GM19395 (cell line): ENCODE measurements at regions not wholly inside any gene's neighbourhood (a gene's known extent, or its start where the extent isn't known, plus 50 kb on each side); places are given as distances from the start of the nearest gene placed in this dataset.
"Not testable (repeated sequence)": the region's sequence is repeated elsewhere in the genome, so short reads cannot be mapped to it uniquely, and the experiment has no call there.

Experiments
- ATAC-seq: cut with Tn5 transposase; IDR thresholded peaks from one replicate; pipeline ENCODE4 v1.9.1; 2021; ENCODE audit warnings: mild to moderate bottlenecking, moderate library complexity; ENCODE audit not compliant: unreplicated experiment

DNA sequence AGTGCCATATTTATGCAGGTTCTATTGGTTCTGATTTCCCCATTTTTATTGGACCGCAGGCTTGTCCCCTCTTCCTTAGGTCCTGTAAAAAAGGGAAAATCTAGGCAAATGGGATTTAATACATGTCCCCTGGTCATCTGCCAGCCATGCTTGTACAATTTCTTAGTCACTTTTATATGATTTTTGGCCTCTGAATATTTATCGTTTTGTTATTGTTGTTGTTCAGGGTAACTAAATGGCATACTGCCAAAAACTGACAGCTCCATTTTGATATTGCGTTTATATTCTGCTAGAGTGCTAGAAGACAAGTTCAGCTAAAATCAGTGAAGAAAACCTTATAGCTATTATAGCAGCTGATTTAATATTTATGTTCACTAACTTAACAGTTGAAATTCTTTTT is 770.2 kb upstream of the FAM174A start:
- ATAC-seq, result no peak

DNA sequence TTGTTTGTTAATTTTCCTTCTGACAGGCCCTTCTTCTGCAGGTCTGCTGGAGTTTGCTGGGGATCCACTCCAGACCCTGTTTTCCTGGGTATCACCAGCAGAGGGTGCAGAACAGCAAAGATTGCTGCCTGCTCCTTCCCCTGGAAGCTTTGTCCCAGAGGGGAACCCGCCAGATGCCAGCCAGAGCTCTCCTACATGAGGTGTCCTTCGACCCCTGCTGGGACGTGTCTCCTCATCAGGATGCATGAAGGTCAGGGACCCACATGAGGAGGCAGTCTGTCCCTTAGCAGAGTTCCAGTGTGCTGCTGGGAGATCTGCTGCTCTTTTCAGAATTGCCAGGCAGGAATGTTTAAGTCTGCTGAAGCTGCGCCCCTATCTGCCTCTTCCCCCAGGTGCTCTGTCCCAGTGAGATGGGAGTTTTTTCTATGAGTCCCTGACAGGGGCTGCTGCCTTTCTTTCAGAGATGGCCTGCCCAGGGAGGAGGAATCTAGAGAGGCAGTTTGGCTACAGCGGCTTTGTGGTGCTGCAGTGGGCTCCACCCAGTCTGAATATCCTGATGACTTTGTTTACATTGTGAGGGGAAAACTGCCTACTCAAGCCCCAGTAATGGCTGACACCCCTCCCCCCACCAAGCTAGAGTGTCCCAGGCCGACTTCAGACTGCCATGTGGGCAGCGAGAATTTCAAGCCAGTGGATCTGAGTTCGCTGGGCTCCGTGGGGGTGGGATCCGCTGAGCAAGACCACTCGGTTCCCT is 772.0 kb upstream of the FAM174A start:
- ATAC-seq, result no peak

DNA sequence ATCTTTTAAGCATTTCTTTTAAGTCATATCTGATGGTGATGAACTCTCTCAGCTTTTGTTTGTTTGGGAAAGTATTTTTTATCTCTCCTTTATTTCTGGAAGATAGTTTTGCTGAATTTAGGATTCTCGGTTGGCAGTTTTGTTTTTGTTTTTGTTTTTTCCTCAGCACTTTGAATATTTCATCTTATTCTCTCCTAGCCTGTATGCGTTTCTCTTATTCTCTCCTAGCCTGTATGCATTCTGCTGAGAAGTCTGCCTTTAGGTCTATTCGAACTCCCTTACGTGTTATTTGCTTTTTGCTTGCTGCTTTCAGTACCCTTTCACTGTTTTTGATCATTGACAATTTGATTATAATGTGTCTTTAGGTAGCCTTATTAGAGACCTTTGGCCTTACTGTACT is 787.8 kb upstream of the FAM174A start:
- no peak for ATAC-seq

DNA sequence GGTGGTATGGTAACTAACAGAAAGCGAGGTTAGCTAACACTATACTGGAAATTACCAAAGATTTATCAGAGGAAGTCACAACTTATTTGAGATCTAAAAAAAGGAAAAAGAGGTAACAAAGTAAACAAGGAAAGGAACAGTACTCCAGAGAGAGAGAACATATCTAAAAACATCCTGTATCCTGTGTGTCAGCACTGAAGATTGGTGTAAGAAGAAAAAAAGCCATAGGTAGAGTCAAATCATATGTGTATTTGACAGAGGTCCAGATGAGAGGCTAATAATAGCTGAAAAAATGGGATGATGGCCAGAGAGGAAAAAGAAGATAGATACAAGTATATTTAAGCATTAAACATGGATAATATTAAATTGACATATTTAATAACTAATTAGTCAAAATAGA is 802.0 kb upstream of the FAM174A start:
- ATAC-seq, result not testable (repeated sequence)

DNA sequence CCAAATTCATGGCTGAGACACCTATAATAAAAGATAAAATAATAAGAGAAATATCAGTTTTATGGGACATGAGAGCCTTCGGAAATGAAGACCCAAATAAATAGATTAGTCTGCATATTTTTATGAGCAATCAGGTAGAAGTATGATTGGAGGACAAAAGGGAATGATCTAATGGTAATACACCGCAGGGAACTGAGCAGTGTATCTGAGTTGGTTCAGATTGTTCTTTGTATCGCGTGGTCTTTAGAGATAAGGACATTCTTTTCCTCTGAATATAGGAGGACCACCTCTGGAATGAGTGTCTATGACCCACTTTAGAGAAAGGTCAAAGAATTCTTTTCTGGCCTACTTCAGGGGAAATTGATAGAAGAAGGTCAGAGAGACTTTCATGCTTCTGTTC is 801.8 kb upstream of the CHD1 start:
- ATAC-seq, result not testable (repeated sequence)

DNA sequence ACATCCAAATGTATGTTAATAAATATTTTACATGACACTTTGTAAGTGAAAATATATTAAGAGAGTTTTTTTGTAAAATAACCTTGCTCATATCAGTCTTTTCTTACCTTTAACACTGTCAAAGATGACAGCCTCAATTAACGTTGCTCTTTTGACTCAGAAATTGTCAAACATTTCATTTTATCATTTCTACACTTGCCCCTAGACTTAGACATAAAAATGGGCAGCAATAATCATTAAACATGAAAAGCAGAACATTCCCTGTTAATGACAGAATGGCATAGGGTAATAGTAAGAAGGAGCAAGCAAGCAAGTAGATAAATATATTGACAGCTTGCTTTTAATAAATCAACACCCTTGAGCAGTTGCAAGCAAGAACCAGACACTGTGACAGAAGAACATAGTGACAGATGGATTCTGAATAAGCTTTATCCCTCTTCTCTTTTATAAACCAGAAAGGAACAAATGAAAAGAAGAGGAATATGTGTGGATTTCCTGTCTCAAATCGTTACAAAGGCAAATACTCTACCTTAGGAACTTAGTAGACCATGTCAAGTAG is 796.0 kb upstream of the CHD1 start:
- no peak for ATAC-seq

DNA sequence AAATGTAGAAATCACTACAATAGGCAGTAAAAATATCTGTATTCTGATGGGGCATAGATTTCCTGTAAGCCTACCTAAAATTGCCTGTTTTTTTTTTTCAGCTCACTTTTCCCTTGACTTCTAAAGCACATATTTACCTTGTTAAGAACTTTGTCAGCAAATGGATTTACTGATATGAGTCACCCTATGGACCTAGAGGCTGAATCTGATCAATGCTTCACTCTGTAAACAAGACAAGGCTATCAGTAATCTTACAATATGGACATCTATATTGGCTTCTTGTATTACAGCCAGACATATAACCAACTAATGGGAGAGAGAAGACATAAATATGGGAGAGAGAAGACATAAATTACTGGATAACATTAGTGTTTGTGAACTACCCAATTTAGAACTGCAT is 792.7 kb upstream of the CHD1 start:
- no peak for ATAC-seq

DNA sequence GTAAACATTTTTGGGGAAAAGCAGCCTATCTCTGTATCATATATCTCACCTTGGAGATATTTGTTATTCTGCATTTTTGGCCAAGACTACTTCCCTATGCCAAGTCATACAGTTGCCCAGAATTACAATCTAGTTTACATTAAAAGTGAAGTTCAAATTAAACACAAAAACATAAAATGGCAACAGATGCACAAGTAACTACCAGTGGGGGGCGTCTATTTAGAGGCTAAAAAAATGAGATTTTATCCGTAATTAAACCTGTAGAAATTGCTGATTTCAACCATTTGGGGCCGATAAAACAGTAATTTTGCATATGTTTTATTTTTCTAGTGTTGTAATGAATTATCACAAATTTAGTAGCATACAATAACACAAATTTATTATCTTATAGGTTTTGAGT is 787.1 kb upstream of the CHD1 start:
- no peak for ATAC-seq

DNA sequence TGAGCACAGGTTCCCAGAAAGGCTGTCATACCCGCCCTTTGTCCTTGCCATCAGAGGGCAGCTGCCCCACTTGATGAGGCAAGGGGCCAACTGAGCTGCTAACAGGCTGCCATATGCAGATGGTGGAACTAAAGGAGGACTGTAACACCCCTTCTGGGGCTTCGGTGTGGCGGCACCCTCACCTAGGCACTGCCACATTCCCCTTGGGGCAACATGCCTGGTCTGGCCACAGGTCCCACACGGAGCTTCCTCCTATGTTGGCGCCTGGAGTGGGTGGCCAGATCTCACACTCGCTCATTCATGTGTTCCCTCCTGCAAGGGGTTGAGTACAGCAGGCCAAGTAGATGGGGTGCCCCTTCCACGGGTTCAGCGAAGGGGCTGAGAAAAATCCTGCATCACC is 777.4 kb upstream of the CHD1 start:
- ATAC-seq, result no peak

DNA sequence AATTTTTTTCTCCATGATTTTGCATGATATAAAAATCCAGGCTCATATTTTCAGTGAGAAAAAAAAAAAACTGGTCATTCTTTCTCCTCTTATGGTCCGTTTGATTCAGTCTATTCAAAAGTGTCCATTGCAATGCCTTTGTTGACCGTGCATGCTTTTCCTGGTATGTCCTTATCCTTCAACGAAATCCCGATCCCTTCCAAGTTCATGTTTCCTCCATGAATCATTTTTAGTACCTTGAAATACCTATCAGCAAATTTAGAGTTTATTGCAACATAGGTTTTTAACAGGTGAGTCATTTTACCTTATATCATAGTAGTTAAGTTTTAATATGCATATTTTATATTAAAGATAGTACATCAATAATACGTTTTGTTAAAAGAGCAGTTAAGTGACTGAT is 773.8 kb upstream of the CHD1 start:
- ATAC-seq, result no peak

DNA sequence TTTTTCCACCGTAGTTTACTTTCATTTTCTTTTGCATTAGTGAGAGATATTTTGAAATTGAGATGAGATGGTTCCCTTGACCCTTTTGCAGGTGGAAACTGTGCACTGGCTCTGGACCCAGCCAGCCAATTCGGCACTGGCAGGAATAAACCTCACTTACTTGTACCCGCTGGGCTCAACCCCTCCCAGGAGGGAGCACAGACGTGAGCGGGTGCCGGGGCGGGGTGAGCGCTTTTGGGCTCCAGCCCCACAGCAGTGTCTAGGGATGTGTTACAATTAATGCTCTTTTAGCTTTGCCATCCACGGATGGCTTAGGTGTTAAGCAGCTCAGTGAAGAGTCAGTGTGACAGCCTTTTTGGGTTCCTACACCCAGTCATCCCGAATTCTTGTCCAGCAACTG is 766.1 kb upstream of the CHD1 start:
- ATAC-seq, result no peak

DNA sequence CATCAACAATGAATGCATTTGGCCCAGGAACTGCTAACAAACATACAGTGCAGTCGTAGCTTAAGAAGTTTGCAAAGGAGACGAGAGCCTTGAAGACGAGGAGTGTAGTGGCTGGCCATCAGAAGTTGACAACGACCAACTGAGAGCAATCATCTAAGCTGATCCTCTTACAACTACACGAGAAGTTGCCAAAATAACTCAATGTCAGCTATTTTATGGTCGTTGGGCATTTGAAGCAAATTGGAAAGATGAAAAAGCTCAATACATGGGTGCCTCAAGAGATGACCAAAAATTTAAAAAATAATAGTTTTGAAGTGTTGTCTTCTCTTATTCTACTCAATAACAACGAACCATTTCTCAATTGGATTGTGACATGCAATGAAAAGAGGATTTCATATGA is 757.7 kb upstream of the CHD1 start:
- no peak for ATAC-seq

DNA sequence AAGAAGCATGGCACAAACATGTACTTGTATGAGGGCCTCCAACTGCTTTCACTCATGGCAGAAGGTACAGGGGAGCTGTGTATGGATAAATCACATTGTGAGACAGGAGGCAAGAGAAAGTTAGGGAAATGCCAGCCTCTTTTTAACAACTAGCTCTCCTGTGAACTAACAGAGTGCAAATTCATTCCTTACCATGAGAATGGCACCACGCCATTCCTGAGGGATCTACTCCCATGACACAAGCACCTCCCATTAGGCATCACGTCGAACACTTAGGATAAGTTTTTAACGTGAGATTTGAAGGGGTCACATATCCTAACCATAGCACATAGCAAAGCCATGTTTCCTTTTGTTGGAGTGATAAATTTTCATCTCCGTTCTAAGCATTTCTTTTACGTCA is 747.2 kb upstream of the CHD1 start:
- no peak for ATAC-seq

DNA sequence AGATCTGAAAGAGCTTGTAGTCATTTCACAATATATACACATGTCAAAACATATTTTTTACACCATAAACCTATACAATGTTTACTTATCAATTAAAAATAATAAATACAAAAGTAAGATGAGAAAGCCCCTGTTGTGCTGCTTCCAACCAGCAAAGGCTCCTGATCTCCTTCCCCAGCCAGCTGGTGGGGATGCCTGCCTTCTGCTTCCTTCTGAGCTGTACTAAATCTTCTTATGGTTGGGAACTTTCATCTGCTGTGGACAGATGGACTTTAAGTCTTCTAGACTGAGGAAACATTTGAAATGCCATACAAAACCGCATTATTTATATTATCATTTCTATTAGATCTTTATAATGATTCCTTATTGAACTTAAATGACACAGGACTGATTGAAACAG is 745.3 kb upstream of the CHD1 start:
- ATAC-seq, result no peak

DNA sequence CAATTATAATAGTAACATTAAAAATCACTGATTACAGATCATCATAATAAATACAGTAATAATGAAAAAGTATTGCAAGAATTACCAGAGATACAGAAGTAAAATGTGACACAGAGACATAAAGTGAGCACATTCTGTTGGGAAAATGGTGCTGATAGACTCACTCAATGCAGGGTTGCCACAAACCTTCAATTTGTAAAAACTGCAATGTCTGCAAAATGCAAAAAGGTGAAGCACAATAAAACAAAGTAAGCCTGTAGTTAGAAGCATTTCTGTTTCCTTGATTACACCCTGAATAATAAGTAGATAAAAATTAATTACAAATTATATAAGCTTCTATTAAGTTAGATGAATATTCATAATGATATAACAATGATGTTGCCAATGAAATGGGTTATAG is 736.2 kb upstream of the CHD1 start:
- ATAC-seq, result no peak

DNA sequence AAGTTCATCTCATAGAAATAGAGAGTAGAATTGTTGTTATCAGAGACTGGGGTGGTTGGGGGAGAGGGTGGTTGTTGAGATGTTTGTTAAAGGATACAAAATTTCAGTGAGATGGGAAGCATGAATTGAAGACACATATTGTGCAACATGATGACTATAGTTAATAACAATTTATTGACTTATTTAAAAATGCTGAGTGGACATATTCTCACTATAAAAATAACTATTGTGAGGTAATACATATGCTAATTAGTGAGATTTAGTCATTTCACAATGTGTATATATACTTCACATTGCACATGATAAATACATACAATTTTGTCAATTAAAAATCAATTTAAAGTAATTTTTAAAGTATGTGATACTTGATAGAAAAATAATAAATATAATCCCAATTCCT is 722.5 kb upstream of the CHD1 start:
- ATAC-seq, result no peak

DNA sequence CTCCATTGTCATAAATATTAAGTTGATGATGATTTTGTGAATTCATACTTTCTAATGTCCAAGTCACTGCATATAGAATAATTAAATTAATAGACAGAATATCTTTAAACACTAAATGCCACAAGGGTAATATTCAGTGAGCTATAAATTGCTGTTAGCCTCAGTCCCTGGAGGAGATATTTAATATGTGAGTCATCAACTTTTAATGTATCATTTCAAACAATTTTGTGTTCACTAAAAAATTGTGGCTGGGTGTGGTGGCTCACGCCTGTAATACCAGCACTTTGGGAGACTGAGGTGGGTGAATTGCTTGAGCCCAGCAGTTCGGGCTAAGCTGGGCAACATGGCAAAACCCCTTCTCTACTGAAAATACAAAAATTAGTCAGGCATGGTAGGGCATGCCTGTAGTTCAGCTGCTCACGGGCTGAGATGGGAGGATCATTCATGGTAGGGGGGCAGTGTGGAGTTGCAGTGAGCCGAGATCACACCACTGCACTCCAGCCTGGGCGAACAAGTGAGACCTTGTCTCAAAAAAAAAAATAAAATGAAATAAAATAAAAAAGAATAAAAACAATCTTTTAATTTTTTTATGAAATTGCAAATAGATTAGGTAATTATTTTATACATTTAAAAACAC is 717.3 kb upstream of the CHD1 start:
- ATAC-seq, result no peak

DNA sequence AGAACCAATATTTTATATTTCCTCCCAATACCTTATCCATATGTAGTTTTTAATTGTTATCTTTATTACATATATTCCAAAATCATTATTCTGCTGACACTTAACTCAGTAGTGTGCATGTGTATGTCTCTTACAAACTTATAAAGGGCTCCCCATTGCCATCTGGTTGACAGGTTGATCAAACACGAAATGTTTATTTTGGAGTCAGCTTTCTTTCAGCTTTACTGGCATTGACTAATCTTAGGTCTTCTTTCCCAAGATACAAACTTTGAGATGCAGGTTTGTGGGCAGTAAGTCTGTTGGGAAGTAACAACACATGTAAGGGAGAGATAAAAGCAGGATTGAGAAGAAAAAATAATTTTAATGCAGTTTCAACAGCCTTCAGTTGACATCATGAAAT is 716.0 kb upstream of the CHD1 start:
- no peak for ATAC-seq

DNA sequence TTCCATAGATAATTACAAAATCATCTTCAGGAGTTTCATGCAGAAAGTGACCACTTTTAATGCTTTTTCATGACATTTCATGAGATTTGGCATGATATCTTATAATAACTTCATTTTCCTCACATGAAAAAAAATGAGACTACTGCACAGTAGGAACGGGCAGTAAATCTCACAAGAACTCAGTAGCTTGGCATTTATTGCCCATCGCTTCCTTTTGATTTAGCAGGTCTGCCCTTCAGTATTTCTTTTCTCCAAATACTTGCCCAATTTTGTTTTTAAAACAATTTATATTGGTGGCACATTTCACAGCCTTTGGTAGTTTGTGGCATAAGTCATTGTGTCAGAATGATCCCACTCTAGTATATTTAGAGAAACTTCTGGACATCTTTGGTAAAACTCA is 711.8 kb upstream of the CHD1 start:
- ATAC-seq, result no peak

DNA sequence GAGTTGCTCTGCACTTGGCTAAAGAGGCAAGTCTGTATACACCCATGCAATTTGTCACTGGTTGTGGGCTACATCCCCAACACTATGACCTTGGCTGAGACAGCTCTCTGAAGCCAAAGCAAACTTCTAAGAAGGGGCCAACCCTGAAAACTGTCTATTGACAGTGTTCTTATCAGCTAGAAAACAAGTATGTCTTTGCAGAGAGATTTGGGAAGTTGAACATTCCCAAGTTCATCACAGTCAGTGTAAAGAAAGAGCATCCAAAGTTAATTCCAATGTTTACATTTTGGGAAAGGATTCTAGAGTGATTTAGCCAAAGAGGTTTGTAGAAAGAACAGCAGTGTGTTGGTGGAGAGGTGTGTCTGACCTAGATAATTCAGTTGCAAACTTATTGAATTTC is 711.1 kb upstream of the CHD1 start:
- no peak for ATAC-seq

DNA sequence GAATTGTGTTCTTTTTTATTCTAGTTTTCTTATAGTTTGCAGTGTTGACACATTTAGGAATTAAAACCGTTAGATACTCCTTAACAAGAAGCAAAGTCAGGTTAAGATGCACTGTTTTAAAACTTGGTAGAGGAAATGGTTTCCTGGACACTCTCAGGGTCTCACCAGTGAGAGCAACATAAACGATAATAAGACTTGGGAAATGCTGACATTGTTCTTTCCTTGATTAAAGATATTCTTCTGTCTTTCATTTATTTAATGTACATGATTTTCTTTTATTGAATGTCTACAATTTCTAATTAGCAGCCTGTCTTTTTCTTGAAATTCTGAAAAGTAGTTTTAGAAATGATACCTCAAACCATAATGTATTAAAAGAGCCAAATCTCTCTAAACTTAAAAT is 707.9 kb upstream of the CHD1 start:
- no peak for ATAC-seq

DNA sequence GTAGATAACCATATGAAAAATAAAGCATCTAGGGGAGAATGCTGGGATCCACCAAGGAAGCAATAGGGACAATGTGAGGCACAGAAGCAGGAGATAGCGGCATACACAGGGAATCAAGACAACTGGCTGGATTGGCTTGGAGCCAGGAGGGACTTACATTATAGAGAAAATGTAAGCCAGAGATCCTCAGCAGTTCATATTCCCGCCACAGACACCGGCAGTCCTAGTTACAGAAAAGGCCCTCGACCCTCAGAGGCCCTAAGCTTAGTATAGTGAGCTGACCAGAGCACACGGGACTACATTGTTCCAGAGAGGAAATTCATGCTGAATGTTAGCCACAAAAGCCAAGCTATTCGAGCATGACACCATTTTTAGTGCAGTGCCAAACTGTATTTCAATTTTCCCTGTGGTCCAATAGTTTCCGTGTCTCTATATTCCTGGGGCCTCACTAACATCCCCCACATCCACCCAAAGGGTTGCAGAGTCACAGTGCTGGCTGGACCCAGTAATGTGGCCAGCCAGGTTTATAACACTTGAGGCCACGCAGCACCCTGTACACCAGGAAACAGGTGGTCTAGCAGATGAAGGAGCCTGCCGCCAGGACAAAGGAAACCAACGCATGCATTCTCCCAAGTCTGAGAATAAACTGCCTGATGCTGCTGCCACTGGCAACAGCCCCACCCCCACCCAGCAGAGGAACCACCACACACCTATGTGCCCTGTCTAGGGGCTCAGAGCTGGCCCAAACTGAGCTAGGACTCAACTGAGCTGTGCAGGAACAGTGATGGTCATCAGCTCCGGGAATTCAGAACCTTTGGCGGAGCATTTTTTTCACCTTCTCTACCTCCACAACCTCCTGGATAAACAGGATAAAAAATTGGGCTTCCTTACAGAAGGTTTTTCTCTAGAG is 693.2 kb upstream of the CHD1 start:
- ATAC-seq, result no peak
